ELF-1 (cell line): ENCODE measurements at regions not wholly inside any gene's neighbourhood (a gene's known extent, or its start where the extent isn't known, plus 50 kb on each side); places are given as distances from the start of the nearest gene placed in this dataset.

Experiments used
- DNase-seq: peaks from one replicate; pipeline ENCODE4 v3.0.0-alpha.2; 2016; ENCODE audit warnings: low read depth, low spot score

DNA sequence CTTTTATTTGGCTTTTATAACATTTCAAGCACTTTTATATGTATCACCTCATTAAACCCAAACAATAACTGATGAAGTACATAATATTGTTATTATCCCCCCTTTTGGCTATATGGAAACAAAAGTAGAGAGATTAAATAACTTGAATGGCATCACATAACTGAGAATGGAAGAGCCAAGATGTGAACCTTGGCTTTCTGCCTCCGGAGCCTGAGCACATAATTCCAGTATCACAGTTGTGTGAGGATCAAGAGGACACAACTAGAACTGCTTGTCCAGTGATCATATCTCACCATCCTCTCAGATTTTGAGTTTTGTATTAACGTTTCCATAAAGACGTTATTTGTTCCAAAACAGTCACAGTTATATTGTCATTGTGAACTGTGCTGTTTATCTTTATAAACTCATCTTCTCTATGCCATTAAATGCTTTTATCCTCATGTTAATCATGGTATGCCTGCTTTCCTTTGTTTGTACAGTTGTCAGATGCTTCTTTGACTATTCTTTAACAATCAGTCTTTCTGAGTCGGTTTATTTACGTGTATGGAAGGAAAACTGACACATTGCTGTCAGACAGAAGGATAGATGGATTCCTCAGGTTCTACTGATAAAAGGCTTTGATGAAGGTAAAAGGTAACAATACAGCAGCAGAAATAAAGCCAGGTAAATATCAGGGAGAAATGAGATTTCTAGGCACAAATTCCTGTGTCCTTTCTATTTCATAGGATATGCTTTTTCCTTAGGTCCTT, 92.0 kb upstream of the FAM13C start:
- no peak for DNase-seq

DNA sequence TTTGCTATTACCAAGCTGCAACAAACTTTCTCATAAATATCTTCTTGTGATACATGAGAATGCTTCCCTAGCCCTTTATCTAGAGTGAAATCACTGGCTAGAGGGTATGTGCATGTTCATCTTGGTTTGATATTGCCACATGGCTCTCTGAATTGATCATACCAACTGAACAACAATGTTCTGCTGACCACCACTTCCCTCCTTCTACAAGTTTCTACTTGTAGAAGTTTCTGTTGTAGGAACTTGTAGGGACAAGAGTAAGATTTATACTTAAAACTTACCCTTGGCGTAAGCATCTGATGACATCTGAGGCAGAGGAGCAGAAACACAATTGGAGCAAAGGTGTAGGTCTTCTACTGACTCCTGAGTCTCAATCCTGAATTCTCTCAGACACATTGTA, 86.3 kb upstream of the FAM13C start:
- no peak for DNase-seq

DNA sequence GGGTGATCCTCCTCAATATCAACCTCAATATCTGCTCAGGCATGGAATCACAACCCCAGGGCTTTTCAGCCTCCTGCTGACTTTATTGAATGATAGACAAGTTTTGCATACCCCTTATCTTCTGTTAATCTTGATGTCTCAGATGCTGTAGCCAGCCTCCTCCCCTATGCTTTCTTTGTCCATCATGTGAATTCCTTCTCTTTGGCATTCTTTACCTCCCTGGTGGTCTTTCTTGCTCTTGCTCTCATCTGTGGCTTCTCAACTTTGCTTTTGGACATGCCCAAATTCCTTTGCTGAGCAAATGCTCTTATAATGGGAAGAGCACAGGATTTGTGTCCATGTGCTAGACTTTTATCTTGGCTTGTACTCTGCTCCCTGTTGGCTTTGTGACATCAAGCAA, 73.4 kb upstream of the FAM13C start:
- DNase-seq, result peak; percentile 24

DNA sequence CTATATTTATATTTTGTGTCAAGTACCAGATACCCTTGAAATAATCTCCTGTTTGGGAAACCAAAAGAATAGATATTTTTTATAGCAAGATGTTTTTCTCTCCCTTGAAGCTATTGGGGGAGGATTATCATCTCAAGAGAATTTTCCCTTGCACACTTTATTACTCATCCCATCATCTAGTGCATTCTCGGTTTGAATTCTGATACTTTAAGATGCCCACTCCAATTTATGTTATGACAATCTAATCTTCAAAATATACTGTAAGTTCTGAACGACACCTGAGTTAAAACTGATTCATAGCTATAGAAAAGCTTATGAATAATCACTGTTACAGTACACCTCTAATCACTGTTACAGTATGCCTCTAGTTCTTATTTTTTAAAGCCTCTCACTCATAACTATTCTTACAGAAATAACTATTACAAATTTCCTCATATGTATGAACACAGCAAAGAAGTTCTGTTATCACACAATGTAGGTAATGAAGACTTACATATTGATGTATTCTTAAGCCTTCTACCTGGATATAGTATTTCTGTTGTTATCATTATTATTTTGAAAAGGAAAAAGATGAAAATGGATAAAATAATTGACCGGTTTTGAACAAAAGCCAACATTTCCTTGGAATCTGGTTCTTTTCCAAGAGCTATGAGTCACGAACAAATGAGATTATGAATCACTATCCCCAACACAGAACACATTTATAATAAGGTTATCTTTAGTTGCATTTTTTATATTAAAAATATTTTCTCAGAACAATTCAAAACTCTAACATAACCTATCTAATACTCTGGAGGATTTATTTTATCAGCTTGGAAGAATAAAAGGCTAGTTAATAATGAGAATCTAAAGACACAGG, 72.3 kb upstream of the FAM13C start:
- no peak for DNase-seq

DNA sequence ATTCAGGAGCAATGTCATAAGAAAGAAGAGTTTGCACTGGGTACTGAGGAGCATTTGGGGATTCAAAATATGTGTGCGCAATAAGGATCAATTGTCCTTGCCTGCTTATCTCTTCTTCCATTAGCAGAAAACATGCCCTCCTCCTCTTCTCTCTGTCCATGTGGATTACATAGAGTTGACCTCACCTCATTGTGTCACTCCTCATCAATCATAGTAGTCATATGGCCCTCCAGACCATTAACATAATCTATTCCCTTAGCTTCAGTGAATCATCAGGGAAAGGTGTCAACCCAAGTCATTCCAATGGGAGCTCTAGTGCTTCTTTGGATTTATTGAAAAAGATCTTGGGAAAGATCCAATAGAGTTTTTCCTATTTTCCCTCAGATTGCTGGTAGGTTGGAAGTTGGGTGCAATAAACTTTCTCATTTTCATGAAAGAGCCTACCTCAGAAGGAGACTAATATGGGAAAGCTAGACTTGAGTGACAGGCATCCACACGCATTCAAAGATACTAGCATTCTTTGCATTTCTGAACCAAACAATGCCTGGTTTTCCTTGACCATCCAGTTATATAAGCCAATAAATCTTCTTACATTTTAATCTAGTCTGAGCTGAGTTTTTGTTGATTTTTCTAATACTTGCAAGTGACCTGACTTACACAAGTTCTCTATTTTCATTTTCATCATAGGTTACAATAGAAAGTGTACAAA, 71.5 kb upstream of the FAM13C start:
- DNase-seq, result no peak

DNA sequence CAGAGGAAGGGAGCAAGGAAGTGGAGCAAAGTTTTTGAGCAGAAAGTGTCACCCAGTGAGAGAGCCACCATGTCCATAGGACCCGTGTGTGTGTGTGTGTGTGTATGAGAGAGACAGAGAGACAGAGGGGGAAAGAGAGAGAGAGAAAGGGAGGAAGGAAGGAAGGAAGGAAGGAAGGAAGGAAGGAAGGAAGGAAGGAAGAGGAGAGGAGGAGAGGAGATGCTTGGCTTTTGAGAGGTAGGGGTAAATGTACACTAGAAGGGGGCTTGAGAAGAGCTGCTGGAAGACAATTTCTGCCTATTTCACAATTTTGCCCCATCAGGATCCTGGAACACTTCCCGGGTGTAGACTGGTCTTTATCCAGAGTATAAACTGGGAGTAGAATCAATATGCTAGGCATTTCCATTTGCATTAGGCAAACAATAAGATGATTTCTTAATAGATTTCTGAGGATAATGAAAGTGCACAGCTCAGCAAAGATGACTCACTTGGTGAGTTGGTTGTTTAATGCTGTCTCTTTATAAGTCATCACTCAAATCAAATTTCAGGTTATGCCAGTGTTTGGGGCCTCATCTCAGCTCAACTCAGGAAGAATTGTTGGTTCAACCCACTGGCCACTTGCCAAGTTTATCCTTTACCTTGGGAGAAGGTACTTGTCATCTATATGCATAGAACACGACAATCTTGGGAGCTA, 70.0 kb upstream of the FAM13C start:
- DNase-seq, result no peak

DNA sequence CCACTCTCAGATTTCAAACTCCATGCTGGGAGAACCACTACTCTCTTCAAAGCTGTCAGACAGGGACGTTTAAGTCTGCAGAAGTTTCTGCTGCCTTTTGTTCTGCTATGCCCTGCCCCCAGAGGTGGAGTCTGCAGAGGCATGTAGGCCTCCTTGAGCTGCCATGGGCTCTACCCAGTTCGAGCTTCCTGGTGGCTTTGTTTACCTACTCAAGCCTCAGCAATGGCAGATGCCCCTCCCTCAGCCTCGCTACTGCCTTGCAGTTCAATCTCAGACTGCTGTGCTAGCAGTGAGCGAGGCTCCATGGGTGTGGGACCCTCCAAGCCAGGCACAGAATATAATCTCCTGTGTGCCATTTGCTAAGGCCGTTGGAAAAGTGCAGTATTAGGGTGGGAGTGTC, 51.4 kb upstream of the FAM13C start:
- peak; percentile 4 for DNase-seq
